Peyer's patch (tissue), 4 donors: ENCODE measurements at regions not wholly inside any gene's neighbourhood (a gene's known extent, or its start where the extent isn't known, plus 50 kb on each side); places are given as distances from the start of the nearest gene placed in this dataset.

Experiments
- DNase-seq, 3 donors: peaks; one replicate each; pipeline ENCODE4 v3.0.0-alpha.2; 2017 to 2019
- H3K27ac ChIP-seq, 4 donors: fragments of 200-600 bp; sonication (generic); one replicate each; pipeline ENCODE4 v1.5.1; 2016 to 2019
- H3K27me3 ChIP-seq, 2 donors: fragments of 200-600 bp; sonication (generic); one replicate each; pipeline ENCODE4 v1.5.1; 2019
- H3K36me3 ChIP-seq, 3 donors: fragments of 200-600 bp; sonication (generic); one replicate each; pipeline ENCODE4 v1.5.1; 2016 to 2019
- H3K4me1 ChIP-seq, 4 donors: fragments of 200-600 bp; sonication (generic); one replicate each; pipeline ENCODE4 v1.5.1; 2016 to 2019
- H3K4me3 ChIP-seq, 4 donors: fragments of 200-600 bp; sonication (generic); 1 replicate in 3 of 4; 2 replicates in 1 of 4; pipeline ENCODE4 v1.5.1; 2016 to 2019; ENCODE audit warnings: mild to moderate bottlenecking in 1 of 4
- H3K9me3 ChIP-seq, 4 donors: fragments of 200-600 bp; sonication (generic); one replicate each; pipeline ENCODE4 v1.5.1; 2016 to 2019; ENCODE audit warnings: mild to moderate bottlenecking in 1 of 4
- POLR2A ChIP-seq, 2 donors: fragments of 450-650 bp; IDR thresholded peaks; one replicate each; pipeline ENCODE4 v1.5.1; 2017; ENCODE audit warnings: antibody characterized with exemption in 2 of 2, mild to moderate bottlenecking in 2 of 2, moderate library complexity in 2 of 2
- TF ChIP-seq, protein P1 (sequence below), 6 experiments: fragments of 450-650 bp in 4 of 6; fragments of 200-600 bp in 2 of 6; sonication (generic) in 1 of 6; IDR thresholded peaks; one replicate each; pipeline ENCODE4 v1.5.1; 2017 to 2019; ENCODE audit warnings: antibody characterized with exemption in 6 of 6, mild to moderate bottlenecking in 3 of 6, moderate library complexity in 1 of 6

DNA sequence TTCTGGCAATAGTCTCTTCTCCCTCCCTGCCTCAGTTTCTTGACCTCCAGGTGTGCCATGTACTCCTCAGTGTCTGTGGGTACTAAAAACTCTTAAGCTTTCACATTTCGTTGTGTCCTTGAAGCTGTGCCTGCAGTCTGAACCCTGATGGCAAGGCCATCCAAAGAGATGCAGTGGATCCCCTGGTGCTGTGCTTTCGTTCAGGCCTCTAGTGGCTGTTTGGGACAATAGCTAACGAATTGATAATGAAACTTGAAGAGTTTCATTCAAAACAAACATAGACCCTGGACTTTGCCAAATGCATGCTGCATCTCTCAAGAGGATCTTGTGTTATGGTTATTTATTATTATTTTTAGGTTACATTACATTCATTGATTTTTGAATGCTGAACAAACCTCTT lies 523.1 kb upstream of the FSIP2 start:
- no peaks in the 10 kb centered on the region for H3K4me1 ChIP-seq
- no peaks in the 10 kb centered on the region for H3K27me3 ChIP-seq
- no peak for DNase-seq
- no peaks in the 10 kb centered on the region for H3K9me3 ChIP-seq
- H3K4me3 ChIP-seq: no peak overlapping the region
- H3K27ac ChIP-seq: no peak overlapping the region
- H3K36me3 ChIP-seq: no peaks in the 10 kb centered on the region
- TF ChIP-seq, protein P1, sequence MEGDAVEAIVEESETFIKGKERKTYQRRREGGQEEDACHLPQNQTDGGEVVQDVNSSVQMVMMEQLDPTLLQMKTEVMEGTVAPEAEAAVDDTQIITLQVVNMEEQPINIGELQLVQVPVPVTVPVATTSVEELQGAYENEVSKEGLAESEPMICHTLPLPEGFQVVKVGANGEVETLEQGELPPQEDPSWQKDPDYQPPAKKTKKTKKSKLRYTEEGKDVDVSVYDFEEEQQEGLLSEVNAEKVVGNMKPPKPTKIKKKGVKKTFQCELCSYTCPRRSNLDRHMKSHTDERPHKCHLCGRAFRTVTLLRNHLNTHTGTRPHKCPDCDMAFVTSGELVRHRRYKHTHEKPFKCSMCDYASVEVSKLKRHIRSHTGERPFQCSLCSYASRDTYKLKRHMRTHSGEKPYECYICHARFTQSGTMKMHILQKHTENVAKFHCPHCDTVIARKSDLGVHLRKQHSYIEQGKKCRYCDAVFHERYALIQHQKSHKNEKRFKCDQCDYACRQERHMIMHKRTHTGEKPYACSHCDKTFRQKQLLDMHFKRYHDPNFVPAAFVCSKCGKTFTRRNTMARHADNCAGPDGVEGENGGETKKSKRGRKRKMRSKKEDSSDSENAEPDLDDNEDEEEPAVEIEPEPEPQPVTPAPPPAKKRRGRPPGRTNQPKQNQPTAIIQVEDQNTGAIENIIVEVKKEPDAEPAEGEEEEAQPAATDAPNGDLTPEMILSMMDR (IDR thresholded peaks at IDR 0.05): no peak
- no peak for TF ChIP-seq POLR2A (IDR thresholded peaks at IDR 0.05)

DNA sequence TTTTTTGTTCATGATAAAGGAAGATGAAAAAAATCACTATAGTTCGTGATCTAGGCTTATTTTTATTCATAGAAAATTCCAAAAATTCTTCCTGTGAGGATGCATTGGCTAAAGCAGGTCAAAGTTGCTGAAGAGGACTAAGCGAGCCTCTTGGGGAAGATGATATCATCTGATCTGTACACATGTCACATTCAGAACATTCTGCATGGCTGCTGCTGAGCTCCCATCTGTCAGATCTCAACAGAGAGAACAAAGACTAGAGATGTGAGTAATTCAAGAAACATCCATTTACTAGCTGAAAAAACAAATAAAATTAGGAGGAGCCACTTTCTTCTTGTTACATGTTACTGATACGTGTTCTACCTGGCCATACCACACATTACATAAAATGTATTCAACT lies 518.6 kb upstream of the FSIP2 start:
- H3K36me3 ChIP-seq: no peaks in the 10 kb centered on the region
- no peak overlapping the region for H3K4me3 ChIP-seq
- H3K4me1 ChIP-seq: no peaks in the 10 kb centered on the region

DNA sequence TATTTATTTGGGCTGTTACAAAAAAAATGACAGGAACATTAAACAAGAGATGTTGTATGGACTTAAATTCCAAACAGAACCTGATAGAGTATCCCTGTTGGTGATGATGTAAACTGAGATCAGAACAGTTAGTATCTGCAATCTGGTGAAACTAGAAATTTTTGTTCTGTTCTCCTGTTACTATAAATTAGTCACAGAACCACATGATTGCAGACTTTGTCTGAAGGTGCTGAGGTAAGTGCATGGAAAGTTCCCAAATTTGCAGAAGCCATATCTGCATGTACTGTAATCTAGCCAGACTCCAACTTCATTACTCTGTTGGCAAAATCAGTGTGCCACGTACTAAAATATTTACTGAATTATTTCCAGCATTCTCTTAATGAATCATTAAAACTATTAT lies 516.3 kb upstream of the FSIP2 start:
- Histone ChIP-seq H3K27ac (no peak overlapping the region), H3K27me3 (no peaks in the 10 kb centered on the region), H3K4me1 (no peaks in the 10 kb centered on the region), H3K4me3 (no peak overlapping the region), H3K9me3 (no peaks in the 10 kb centered on the region), H3K36me3 (no peaks in the 10 kb centered on the region)
- DNase-seq: no peak
- TF ChIP-seq POLR2A (IDR thresholded peaks at IDR 0.05): no peak
- TF ChIP-seq, protein P1 (IDR thresholded peaks at IDR 0.05): no peak

More for the DNA sequence above, 518.6 kb upstream of the FSIP2 start:
- no peak for DNase-seq
- TF ChIP-seq, protein P1 (IDR thresholded peaks at IDR 0.05): no peak
- no peak for TF ChIP-seq POLR2A (IDR thresholded peaks at IDR 0.05)
- no peak overlapping the region for H3K27ac ChIP-seq
- no peaks in the 10 kb centered on the region for H3K27me3 ChIP-seq
- no peaks in the 10 kb centered on the region for H3K9me3 ChIP-seq

DNA sequence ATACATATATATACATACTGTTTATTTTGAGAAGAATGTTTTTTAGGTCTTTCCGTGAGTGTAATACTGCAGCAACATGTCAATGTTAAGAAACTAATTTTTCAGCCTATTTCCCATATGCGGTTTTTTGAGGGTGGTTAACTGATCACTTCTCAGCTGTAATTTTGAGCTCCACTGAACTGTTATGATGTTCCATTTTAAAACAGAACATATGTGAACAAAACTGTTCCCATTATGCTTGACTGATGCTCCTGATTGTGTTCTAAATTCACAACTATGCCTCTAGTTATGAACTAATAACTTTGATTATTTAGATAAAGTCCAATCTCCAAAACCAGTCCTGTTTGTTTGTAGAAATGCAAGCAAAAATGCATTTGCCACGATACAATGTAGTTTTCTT lies 511.2 kb upstream of the FSIP2 start:
- no peak for TF ChIP-seq POLR2A (IDR thresholded peaks at IDR 0.05)
- TF ChIP-seq, protein P1 (IDR thresholded peaks at IDR 0.05): no peak

DNA sequence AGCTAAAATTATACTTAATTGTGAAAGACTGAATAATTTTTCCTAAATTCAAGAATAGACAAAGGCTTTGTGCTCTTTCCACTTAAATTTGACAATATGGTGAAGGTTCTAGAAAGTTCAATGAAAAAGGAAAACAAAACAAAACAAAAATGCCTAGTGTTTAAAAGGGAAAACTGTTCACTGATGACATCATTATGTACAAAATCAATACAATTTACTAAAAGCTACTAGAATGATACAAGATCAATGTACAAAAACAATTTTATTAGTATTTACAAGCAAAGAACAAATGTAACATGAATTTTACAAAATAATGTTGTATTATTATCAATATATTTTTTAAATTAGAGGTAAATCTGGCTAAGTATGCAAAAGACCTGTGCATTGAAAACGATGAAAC lies 499.1 kb upstream of the FSIP2 start:
- DNase-seq: no peak
- H3K27me3 ChIP-seq: no peaks in the 10 kb centered on the region
- no peaks in the 10 kb centered on the region for H3K36me3 ChIP-seq
- TF ChIP-seq POLR2A (IDR thresholded peaks at IDR 0.05): no peak
- TF ChIP-seq, protein P1 (IDR thresholded peaks at IDR 0.05): no peak
- H3K27ac ChIP-seq: no peak overlapping the region
- no peaks in the 10 kb centered on the region for H3K9me3 ChIP-seq
- no peak overlapping the region for H3K4me3 ChIP-seq
- H3K4me1 ChIP-seq: no peaks in the 10 kb centered on the region

More for the DNA sequence above, 511.2 kb upstream of the FSIP2 start:
- Histone ChIP-seq H3K9me3 (no peaks in the 10 kb centered on the region), H3K4me3 (no peak overlapping the region), H3K27me3 (no peaks in the 10 kb centered on the region), H3K4me1 (no peaks in the 10 kb centered on the region), H3K36me3 (no peaks in the 10 kb centered on the region), H3K27ac (no peak overlapping the region)
- no peak for DNase-seq

DNA sequence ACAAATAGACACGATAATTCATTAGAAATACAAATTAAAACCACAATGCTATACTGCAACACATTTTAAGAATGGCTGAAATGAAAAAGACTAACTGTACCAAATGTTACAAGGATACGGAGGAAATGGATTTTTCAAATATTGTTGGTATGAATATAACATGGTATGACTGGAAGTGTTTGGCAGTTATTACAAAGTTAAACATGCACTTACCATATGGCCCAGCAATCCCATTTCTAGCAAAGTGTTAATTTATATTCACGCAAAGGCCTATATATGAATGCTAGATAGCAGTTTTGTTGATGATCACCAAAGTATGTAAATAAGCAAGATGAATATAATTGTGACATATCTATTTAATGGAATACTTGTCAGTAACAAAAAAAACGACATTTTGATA lies 497.8 kb upstream of the FSIP2 start:
- Histone ChIP-seq H3K9me3 (no peaks in the 10 kb centered on the region), H3K27ac (no peak overlapping the region), H3K36me3 (no peaks in the 10 kb centered on the region), H3K27me3 (no peaks in the 10 kb centered on the region), H3K4me1 (no peaks in the 10 kb centered on the region), H3K4me3 (no peak overlapping the region)
- DNase-seq: no peak
- TF ChIP-seq, protein P1 (IDR thresholded peaks at IDR 0.05): no peak
- no peak for TF ChIP-seq POLR2A (IDR thresholded peaks at IDR 0.05)
